ENCODE measurements at regions not wholly inside any gene's neighbourhood (a gene's known extent, or its start where the extent isn't known, plus 50 kb on each side); places are given as distances from the start of the nearest gene placed in this dataset.
"Not testable (repeated sequence)": the region's sequence is repeated elsewhere in the genome, so short reads cannot be mapped to it uniquely, and the experiment has no call there.

GRCh38 chr16:88309174-88309907 lies 73.4 kb upstream of the ZNF469 start:
- WGBS = 95% methylated on average over 17 of the region's 17 CpGs

GRCh38 chr16:88309908-88310265 lies 72.9 kb upstream of the ZNF469 start:
- WGBS = 58% methylated on average over 3 of the region's 3 CpGs
- no peak for DNase-seq (ENCODE audit: extremely low spot score)
- Histone ChIP-seq H3K27ac (ENCODE audit: low read depth) (no peak overlapping the region), H3K4me3 (ENCODE audit: low read depth, low read length) (no peak overlapping the region), H3K4me1 (ENCODE audit: insufficient read depth) (no peaks in the 10 kb centered on the region), H3K36me3 (ENCODE audit: insufficient read depth) (no peaks in the 10 kb centered on the region)

More at GRCh38 chr16:88309174-88309907, 73.4 kb upstream of the ZNF469 start:
- Histone ChIP-seq H3K4me1 (ENCODE audit: insufficient read depth) (no peaks in the 10 kb centered on the region), H3K27ac (ENCODE audit: low read depth) (no peak overlapping the region), H3K4me3 (ENCODE audit: low read depth, low read length) (no peak overlapping the region), H3K36me3 (ENCODE audit: insufficient read depth) (no peaks in the 10 kb centered on the region)
- no peak for DNase-seq (ENCODE audit: extremely low spot score)

GRCh38 chr16:88310796-88311605 lies 71.8 kb upstream of the ZNF469 start:
- Histone ChIP-seq H3K4me3 (ENCODE audit: low read depth, low read length) (no peak overlapping the region), H3K36me3 (ENCODE audit: insufficient read depth) (no peaks in the 10 kb centered on the region), H3K4me1 (ENCODE audit: insufficient read depth) (no peaks in the 10 kb centered on the region), H3K27ac (ENCODE audit: low read depth) (no peak overlapping the region)
- 91% methylated on average over 14 of the region's 14 CpGs for WGBS
- no peak for DNase-seq (ENCODE audit: extremely low spot score)

GRCh38 chr16:88311860-88312259 lies 70.9 kb upstream of the ZNF469 start:
- DNase-seq (ENCODE audit: extremely low spot score); H3K4me3 ChIP-seq (ENCODE audit: low read depth, low read length); H3K4me1 ChIP-seq (ENCODE audit: insufficient read depth); H3K27ac ChIP-seq (ENCODE audit: low read depth); H3K36me3 ChIP-seq (ENCODE audit: insufficient read depth): not testable (repeated sequence)

GRCh38 chr16:88312732-88313131 lies 70.0 kb upstream of the ZNF469 start:
- no peak for DNase-seq (ENCODE audit: extremely low spot score)
- WGBS = 91% methylated on average over 10 of the region's 10 CpGs
- Histone ChIP-seq H3K36me3 (ENCODE audit: insufficient read depth) (no peaks in the 10 kb centered on the region), H3K27ac (ENCODE audit: low read depth) (no peak overlapping the region), H3K4me1 (ENCODE audit: insufficient read depth) (no peaks in the 10 kb centered on the region), H3K4me3 (ENCODE audit: low read depth, low read length) (no peak overlapping the region)

GRCh38 chr16:88314991-88315542 lies 67.7 kb upstream of the ZNF469 start:
- Histone ChIP-seq H3K4me1 (ENCODE audit: insufficient read depth) (no peaks in the 10 kb centered on the region), H3K4me3 (ENCODE audit: low read depth, low read length) (no peak overlapping the region), H3K27ac (ENCODE audit: low read depth) (no peak overlapping the region), H3K36me3 (ENCODE audit: insufficient read depth) (no peaks in the 10 kb centered on the region)
- DNase-seq (ENCODE audit: extremely low spot score) = no peak
- 86% methylated on average over 16 of the region's 16 CpGs for WGBS

GRCh38 chr16:88315543-88316105 lies 67.1 kb upstream of the ZNF469 start:
- DNase-seq (ENCODE audit: extremely low spot score) = no peak
- Histone ChIP-seq H3K36me3 (ENCODE audit: insufficient read depth) (no peaks in the 10 kb centered on the region), H3K4me3 (ENCODE audit: low read depth, low read length) (no peak overlapping the region), H3K4me1 (ENCODE audit: insufficient read depth) (no peaks in the 10 kb centered on the region), H3K27ac (ENCODE audit: low read depth) (no peak overlapping the region)
- 46% methylated on average over 20 of the region's 20 CpGs for WGBS

GRCh38 chr16:88316151-88316550 lies 66.6 kb upstream of the ZNF469 start:
- no peaks in the 10 kb centered on the region for H3K4me1 ChIP-seq (ENCODE audit: insufficient read depth)
- DNase-seq (ENCODE audit: extremely low spot score) = no peak
- WGBS = 86% methylated on average over 17 of the region's 17 CpGs
- no peak overlapping the region for H3K4me3 ChIP-seq (ENCODE audit: low read depth, low read length)
- no peaks in the 10 kb centered on the region for H3K36me3 ChIP-seq (ENCODE audit: insufficient read depth)
- H3K27ac ChIP-seq (ENCODE audit: low read depth) = no peak overlapping the region

- DNase-seq (ENCODE audit: extremely low spot score) = no peak
- WGBS = 77% methylated on average over 18 of the region's 18 CpGs
- H3K4me1 ChIP-seq (ENCODE audit: insufficient read depth) = no peaks in the 10 kb centered on the region
- H3K27ac ChIP-seq (ENCODE audit: low read depth) = no peak overlapping the region
- H3K4me3 ChIP-seq (ENCODE audit: low read depth, low read length) = no peak overlapping the region
- no peaks in the 10 kb centered on the region for H3K36me3 ChIP-seq (ENCODE audit: insufficient read depth)
Measured at GRCh38 chr16:88316941-88317612, 65.7 kb upstream of the ZNF469 start.

- Histone ChIP-seq H3K36me3 (ENCODE audit: insufficient read depth) (no peaks in the 10 kb centered on the region), H3K27ac (ENCODE audit: low read depth) (no peak overlapping the region)
- no peak for DNase-seq (ENCODE audit: extremely low spot score)
Measured at GRCh38 chr16:88317613-88317965, 65.2 kb upstream of the ZNF469 start.

GRCh38 chr16:88318051-88318450 lies 64.7 kb upstream of the ZNF469 start:
- DNase-seq (ENCODE audit: extremely low spot score) = no peak

More at GRCh38 chr16:88317613-88317965, 65.2 kb upstream of the ZNF469 start:
- 65% methylated on average over 11 of the region's 11 CpGs for WGBS
- Histone ChIP-seq H3K4me1 (ENCODE audit: insufficient read depth) (no peaks in the 10 kb centered on the region), H3K4me3 (ENCODE audit: low read depth, low read length) (no peak overlapping the region)

GRCh38 chr16:88318521-88318920 lies 64.2 kb upstream of the ZNF469 start:
- Histone ChIP-seq H3K27ac (ENCODE audit: low read depth) (no peak overlapping the region), H3K4me1 (ENCODE audit: insufficient read depth) (no peaks in the 10 kb centered on the region), H3K4me3 (ENCODE audit: low read depth, low read length) (no peak overlapping the region), H3K36me3 (ENCODE audit: insufficient read depth) (no peaks in the 10 kb centered on the region)
- DNase-seq (ENCODE audit: extremely low spot score) = peak; percentile 45
- WGBS = 45% methylated on average over 14 of the region's 14 CpGs

More at GRCh38 chr16:88318051-88318450, 64.7 kb upstream of the ZNF469 start:
- Histone ChIP-seq H3K4me3 (ENCODE audit: low read depth, low read length) (no peak overlapping the region), H3K4me1 (ENCODE audit: insufficient read depth) (no peaks in the 10 kb centered on the region), H3K27ac (ENCODE audit: low read depth) (no peak overlapping the region), H3K36me3 (ENCODE audit: insufficient read depth) (no peaks in the 10 kb centered on the region)
- WGBS = 77% methylated on average over 14 of the region's 14 CpGs

- Histone ChIP-seq H3K36me3 (ENCODE audit: insufficient read depth) (no peaks in the 10 kb centered on the region), H3K27ac (ENCODE audit: low read depth) (no peak overlapping the region), H3K4me3 (ENCODE audit: low read depth, low read length) (no peak overlapping the region), H3K4me1 (ENCODE audit: insufficient read depth) (no peaks in the 10 kb centered on the region)
- DNase-seq (ENCODE audit: extremely low spot score) = no peak
- WGBS = 91% methylated on average over 23 of the region's 23 CpGs
Measured at GRCh38 chr16:88319116-88319965, 63.4 kb upstream of the ZNF469 start.

All from urinary bladder (tissue), 3 donors.